ENCODE measurements at regions not wholly inside any gene's neighbourhood (a gene's known extent, or its start where the extent isn't known, plus 50 kb on each side); places are given as distances from the start of the nearest gene placed in this dataset.

DNA sequence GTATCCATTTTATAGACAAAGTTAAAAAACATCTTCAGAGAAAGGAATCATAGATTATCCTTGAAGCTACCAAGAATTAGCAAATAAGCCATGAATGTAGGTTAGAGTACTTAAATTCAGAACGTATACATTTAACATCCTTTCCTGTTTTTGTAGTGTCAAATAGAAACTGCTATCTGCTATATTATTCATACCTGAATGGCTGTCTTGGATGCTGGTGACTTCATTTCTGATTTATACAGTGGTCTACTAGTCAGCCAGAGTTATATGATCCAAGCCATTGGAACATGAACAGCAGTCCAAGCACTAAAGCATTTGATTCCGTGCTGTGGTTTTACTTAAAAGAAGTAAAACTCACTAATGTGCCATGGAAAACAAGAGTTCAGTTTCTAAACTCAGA is 58.3 kb upstream of the VSIG4 start:
- TF ChIP-seq, protein P1, sequence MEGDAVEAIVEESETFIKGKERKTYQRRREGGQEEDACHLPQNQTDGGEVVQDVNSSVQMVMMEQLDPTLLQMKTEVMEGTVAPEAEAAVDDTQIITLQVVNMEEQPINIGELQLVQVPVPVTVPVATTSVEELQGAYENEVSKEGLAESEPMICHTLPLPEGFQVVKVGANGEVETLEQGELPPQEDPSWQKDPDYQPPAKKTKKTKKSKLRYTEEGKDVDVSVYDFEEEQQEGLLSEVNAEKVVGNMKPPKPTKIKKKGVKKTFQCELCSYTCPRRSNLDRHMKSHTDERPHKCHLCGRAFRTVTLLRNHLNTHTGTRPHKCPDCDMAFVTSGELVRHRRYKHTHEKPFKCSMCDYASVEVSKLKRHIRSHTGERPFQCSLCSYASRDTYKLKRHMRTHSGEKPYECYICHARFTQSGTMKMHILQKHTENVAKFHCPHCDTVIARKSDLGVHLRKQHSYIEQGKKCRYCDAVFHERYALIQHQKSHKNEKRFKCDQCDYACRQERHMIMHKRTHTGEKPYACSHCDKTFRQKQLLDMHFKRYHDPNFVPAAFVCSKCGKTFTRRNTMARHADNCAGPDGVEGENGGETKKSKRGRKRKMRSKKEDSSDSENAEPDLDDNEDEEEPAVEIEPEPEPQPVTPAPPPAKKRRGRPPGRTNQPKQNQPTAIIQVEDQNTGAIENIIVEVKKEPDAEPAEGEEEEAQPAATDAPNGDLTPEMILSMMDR (IDR thresholded peaks at IDR 0.05), result no peak
- no peak for TF ChIP-seq POLR2A (IDR thresholded peaks at IDR 0.05)
